HEK293 (cell line): ENCODE measurements at regions not wholly inside any gene's neighbourhood (a gene's known extent, or its start where the extent isn't known, plus 50 kb on each side); places are given as distances from the start of the nearest gene placed in this dataset.

ENCODE experiments used
- CTCF ChIA-PET: fragments of 350-600 bp; formaldehyde crosslinking; extraction: SDS; loops from one replicate; lab custom pipeline; 2021; ENCODE audit warnings: antibody characterized with exemption; lab: Yijun Ruan, JAX
- POLR2A ChIA-PET: fragments of 300-600 bp; formaldehyde crosslinking; extraction: SDS; loops from one replicate; lab custom pipeline; 2020; ENCODE audit warnings: antibody characterized with exemption, inconsistent platforms; lab: Yijun Ruan, JAX
- H3K27ac ChIP-seq: fragments of 200-500 bp; sonication (Bioruptor generic); 2 replicates; pipeline ENCODE4 v1.5.1; 2014; ENCODE audit warnings: low read depth, low read length, control low read depth, inconsistent platforms; ENCODE audit errors: extremely low read depth
- H3K36me3 ChIP-seq, 2 experiments: fragments of 200-500 bp in 1 of 2; sonication (Bioruptor generic) in 1 of 2; 1 replicate in 1 of 2; 2 replicates in 1 of 2; pipeline ENCODE4 v1.5.1; 2014 to 2017; ENCODE audit warnings: inconsistent platforms in 2 of 2, low read length in 2 of 2; ENCODE audit not compliant: control insufficient read depth in 2 of 2, insufficient read depth in 1 of 2
- H3K4me1 ChIP-seq: fragments of 200-500 bp; sonication (Bioruptor generic); 2 replicates; pipeline ENCODE4 v1.5.1; 2014; ENCODE audit warnings: mild to moderate bottlenecking, low read length, inconsistent platforms; ENCODE audit not compliant: control insufficient read depth, insufficient read depth
- H3K4me3 ChIP-seq: 2 replicates; pipeline ENCODE4 v1.5.1; 2011; ENCODE audit warnings: low read depth, mild to moderate bottlenecking, control low read depth, low read length, moderate library complexity
- H3K9me3 ChIP-seq: fragments of 200-500 bp; sonication (Bioruptor generic); 2 replicates; pipeline ENCODE4 v1.5.1; 2014; ENCODE audit warnings: low read depth, low read length, inconsistent platforms; ENCODE audit not compliant: control insufficient read depth, insufficient read depth
- FEZF1 ChIP-seq: fragments of 450-650 bp; formaldehyde crosslinking; IDR thresholded peaks from 2 replicates; pipeline ENCODE4 v1.5.1; 2016; ENCODE audit warnings: missing biosample characterization, missing genetic modification characterization
- GLIS1 ChIP-seq: fragments of 450-650 bp; formaldehyde crosslinking; IDR thresholded peaks from 2 replicates; pipeline ENCODE4 v1.5.1; 2016; ENCODE audit warnings: missing biosample characterization, missing genetic modification characterization
- HOXA7 ChIP-seq: sonication (generic); formaldehyde crosslinking; IDR thresholded peaks from 2 replicates; pipeline ENCODE4 v1.8.1; 2022; ENCODE audit warnings: missing genetic modification reagents, borderline replicate concordance
- OSR2 ChIP-seq: fragments of 450-650 bp; formaldehyde crosslinking; IDR thresholded peaks from 2 replicates; pipeline ENCODE4 v1.5.1; 2016; ENCODE audit warnings: missing biosample characterization, missing genetic modification characterization
- SCRT1 ChIP-seq: fragments of 450-650 bp; formaldehyde crosslinking; IDR thresholded peaks from 2 replicates; pipeline ENCODE4 v1.5.1; 2016; ENCODE audit warnings: missing biosample characterization, missing genetic modification characterization, borderline replicate concordance
- ZNF23 ChIP-seq: fragments of 450-650 bp; formaldehyde crosslinking; IDR thresholded peaks from 2 replicates; pipeline ENCODE4 v1.5.1; 2016; ENCODE audit warnings: missing biosample characterization, missing genetic modification characterization, borderline replicate concordance
- ZNF274 ChIP-seq, 2 experiments: fragments of 200-500 bp in 1 of 2; fragments of 450-650 bp in 1 of 2; sonication (Bioruptor generic) in 1 of 2; formaldehyde crosslinking in 1 of 2; IDR thresholded peaks; 2 replicates each; pipeline versions ENCODE4 v1.5.1 to v1.6.1; 2014 to 2016; ENCODE audit warnings: borderline replicate concordance in 1 of 2, inconsistent platforms in 1 of 2, low read length in 1 of 2, missing biosample characterization in 1 of 2, missing genetic modification characterization in 1 of 2
- ZNF324 ChIP-seq: fragments of 450-650 bp; formaldehyde crosslinking; IDR thresholded peaks from 2 replicates; pipeline ENCODE4 v1.5.1; 2016; ENCODE audit warnings: missing biosample characterization, missing genetic modification characterization
- ZNF335 ChIP-seq: fragments of 450-650 bp; formaldehyde crosslinking; conservative IDR thresholded peaks from 2 replicates; pipeline ENCODE4 v1.5.1; 2016; ENCODE audit warnings: missing biosample characterization, missing genetic modification characterization
- ZNF354C ChIP-seq: fragments of 450-650 bp; formaldehyde crosslinking; IDR thresholded peaks from 2 replicates; pipeline ENCODE4 v1.5.1; 2016; ENCODE audit warnings: missing biosample characterization, missing genetic modification characterization, low read depth, borderline replicate concordance
- ZNF391 ChIP-seq: fragments of 450-650 bp; formaldehyde crosslinking; IDR thresholded peaks from 2 replicates; pipeline ENCODE4 v1.5.1; 2016; ENCODE audit warnings: low read depth, missing biosample characterization, missing genetic modification characterization, borderline replicate concordance
- ZNF521 ChIP-seq: fragments of 450-650 bp; formaldehyde crosslinking; IDR thresholded peaks from 2 replicates; pipeline ENCODE4 v1.5.1; 2017; ENCODE audit warnings: missing biosample characterization, mild to moderate bottlenecking, missing genetic modification characterization
- ZNF555 ChIP-seq: fragments of 450-650 bp; formaldehyde crosslinking; conservative IDR thresholded peaks from 2 replicates; pipeline ENCODE4 v1.5.1; 2017; ENCODE audit warnings: missing biosample characterization, mild to moderate bottlenecking, missing genetic modification characterization, inconsistent platforms
- ZNF629 ChIP-seq: fragments of 450-650 bp; formaldehyde crosslinking; IDR thresholded peaks from 2 replicates; pipeline ENCODE4 v1.5.1; 2017; ENCODE audit warnings: missing biosample characterization, missing genetic modification characterization
- ZNF654 ChIP-seq: fragments of 450-650 bp; formaldehyde crosslinking; IDR thresholded peaks from 2 replicates; pipeline ENCODE4 v1.5.1; 2016; ENCODE audit warnings: low read depth, missing biosample characterization, missing genetic modification characterization
- ZNF792 ChIP-seq: fragments of 450-650 bp; formaldehyde crosslinking; IDR thresholded peaks from 2 replicates; pipeline ENCODE4 v1.5.1; 2016; ENCODE audit warnings: missing biosample characterization, missing genetic modification characterization
- ZSCAN16 ChIP-seq: fragments of 450-650 bp; formaldehyde crosslinking; IDR thresholded peaks from 2 replicates; pipeline ENCODE4 v1.5.1; 2016; ENCODE audit warnings: missing biosample characterization, missing genetic modification characterization
- TF ChIP-seq, protein P1 (sequence below): fragments of 450-650 bp; IDR thresholded peaks from 2 replicates; pipeline ENCODE4 v1.5.1; 2018; ENCODE audit warnings: missing biosample characterization, mild to moderate bottlenecking, missing genetic modification characterization
- TF ChIP-seq, protein P2 (sequence below): fragments of 450-650 bp; formaldehyde crosslinking; IDR thresholded peaks from 2 replicates; pipeline ENCODE4 v1.5.1; 2016; ENCODE audit warnings: missing biosample characterization, missing genetic modification characterization, low read depth
- TF ChIP-seq, protein P3 (sequence below): fragments of 450-650 bp; formaldehyde crosslinking; IDR thresholded peaks from 2 replicates; pipeline ENCODE4 v1.5.1; 2017; ENCODE audit warnings: missing biosample characterization, missing genetic modification characterization
- TF ChIP-seq, protein P4 (sequence below): fragments of 450-650 bp; formaldehyde crosslinking; IDR thresholded peaks from 2 replicates; pipeline ENCODE4 v1.5.1; 2016; ENCODE audit warnings: missing biosample characterization, missing genetic modification characterization, low read depth
- TF ChIP-seq, protein P5 (sequence below): fragments of 450-650 bp; formaldehyde crosslinking; IDR thresholded peaks from 2 replicates; pipeline ENCODE4 v1.5.1; 2016; ENCODE audit warnings: missing biosample characterization, missing genetic modification characterization

DNA sequence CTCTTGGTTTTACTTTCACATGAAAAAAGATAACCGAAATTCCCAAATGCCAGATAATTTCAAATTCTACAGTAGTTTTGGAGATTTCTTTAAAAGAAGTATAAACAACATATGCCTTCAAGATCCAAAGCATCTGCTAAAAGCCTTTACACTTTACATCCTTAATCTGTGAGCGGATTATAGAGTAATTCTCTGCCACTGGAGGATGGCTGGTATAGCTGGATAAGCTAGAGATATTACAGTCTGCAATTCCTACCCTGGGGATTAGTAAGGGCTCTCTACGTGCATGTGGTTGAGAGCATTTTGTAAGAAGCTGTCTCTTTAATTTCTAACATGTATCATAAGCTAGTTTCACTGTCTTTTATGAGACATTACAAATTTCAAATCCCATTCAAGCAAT, 240.3 kb upstream of the HMGA2 start:
- CTCF ChIA-PET: no interaction called here
- TF ChIP-seq ZNF521 (tag by site-specific recombination): no peak
- TF ChIP-seq ZSCAN16: no peak
- no peak for TF ChIP-seq ZNF555 (tag by site-specific recombination)
- TF ChIP-seq SCRT1 (tag by site-specific recombination): no peak
- no peak for TF ChIP-seq HOXA7 (CRISPR knock-in tag)
- no peak for TF ChIP-seq ZNF324 (tag by site-specific recombination)
- TF ChIP-seq, protein P1, sequence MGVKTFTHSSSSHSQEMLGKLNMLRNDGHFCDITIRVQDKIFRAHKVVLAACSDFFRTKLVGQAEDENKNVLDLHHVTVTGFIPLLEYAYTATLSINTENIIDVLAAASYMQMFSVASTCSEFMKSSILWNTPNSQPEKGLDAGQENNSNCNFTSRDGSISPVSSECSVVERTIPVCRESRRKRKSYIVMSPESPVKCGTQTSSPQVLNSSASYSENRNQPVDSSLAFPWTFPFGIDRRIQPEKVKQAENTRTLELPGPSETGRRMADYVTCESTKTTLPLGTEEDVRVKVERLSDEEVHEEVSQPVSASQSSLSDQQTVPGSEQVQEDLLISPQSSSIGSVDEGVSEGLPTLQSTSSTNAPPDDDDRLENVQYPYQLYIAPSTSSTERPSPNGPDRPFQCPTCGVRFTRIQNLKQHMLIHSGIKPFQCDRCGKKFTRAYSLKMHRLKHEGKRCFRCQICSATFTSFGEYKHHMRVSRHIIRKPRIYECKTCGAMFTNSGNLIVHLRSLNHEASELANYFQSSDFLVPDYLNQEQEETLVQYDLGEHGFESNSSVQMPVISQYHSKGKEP (tag by site-specific recombination): no peak
- TF ChIP-seq, protein P2, sequence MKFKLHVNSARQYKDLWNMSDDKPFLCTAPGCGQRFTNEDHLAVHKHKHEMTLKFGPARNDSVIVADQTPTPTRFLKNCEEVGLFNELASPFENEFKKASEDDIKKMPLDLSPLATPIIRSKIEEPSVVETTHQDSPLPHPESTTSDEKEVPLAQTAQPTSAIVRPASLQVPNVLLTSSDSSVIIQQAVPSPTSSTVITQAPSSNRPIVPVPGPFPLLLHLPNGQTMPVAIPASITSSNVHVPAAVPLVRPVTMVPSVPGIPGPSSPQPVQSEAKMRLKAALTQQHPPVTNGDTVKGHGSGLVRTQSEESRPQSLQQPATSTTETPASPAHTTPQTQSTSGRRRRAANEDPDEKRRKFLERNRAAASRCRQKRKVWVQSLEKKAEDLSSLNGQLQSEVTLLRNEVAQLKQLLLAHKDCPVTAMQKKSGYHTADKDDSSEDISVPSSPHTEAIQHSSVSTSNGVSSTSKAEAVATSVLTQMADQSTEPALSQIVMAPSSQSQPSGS (tag by site-specific recombination): no peak
- TF ChIP-seq GLIS1 (tag by site-specific recombination): no peak
- no peak for TF ChIP-seq ZNF629
- no peak for TF ChIP-seq ZNF335
- TF ChIP-seq, protein P3, sequence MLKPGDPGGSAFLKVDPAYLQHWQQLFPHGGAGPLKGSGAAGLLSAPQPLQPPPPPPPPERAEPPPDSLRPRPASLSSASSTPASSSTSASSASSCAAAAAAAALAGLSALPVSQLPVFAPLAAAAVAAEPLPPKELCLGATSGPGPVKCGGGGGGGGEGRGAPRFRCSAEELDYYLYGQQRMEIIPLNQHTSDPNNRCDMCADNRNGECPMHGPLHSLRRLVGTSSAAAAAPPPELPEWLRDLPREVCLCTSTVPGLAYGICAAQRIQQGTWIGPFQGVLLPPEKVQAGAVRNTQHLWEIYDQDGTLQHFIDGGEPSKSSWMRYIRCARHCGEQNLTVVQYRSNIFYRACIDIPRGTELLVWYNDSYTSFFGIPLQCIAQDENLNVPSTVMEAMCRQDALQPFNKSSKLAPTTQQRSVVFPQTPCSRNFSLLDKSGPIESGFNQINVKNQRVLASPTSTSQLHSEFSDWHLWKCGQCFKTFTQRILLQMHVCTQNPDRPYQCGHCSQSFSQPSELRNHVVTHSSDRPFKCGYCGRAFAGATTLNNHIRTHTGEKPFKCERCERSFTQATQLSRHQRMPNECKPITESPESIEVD (tag by site-specific recombination): no peak
- TF ChIP-seq ZNF274 (IDR thresholded peaks at IDR 0.05; ENCODE audit: low read length): no peak
- no peak for TF ChIP-seq ZNF274 (tag by site-specific recombination; IDR thresholded peaks at IDR 0.05; ENCODE audit: borderline replicate concordance)
- TF ChIP-seq ZNF23 (tag by site-specific recombination): no peak
- TF ChIP-seq ZNF792 (tag by site-specific recombination): no peak
- TF ChIP-seq ZNF354C: no peak
- no peak for TF ChIP-seq OSR2 (tag by site-specific recombination)
- no peak for TF ChIP-seq ZNF391 (tag by site-specific recombination)
- no peak for TF ChIP-seq FEZF1
- no peaks in the 10 kb centered on the region for H3K36me3 ChIP-seq
- H3K4me1 ChIP-seq: peaks cover 3% of the 10 kb centered on the region
- no peak overlapping the region for H3K27ac ChIP-seq
- no peaks in the 10 kb centered on the region for H3K9me3 ChIP-seq
- H3K4me3 ChIP-seq: no peak overlapping the region
- POLR2A ChIA-PET: no interaction called here

DNA sequence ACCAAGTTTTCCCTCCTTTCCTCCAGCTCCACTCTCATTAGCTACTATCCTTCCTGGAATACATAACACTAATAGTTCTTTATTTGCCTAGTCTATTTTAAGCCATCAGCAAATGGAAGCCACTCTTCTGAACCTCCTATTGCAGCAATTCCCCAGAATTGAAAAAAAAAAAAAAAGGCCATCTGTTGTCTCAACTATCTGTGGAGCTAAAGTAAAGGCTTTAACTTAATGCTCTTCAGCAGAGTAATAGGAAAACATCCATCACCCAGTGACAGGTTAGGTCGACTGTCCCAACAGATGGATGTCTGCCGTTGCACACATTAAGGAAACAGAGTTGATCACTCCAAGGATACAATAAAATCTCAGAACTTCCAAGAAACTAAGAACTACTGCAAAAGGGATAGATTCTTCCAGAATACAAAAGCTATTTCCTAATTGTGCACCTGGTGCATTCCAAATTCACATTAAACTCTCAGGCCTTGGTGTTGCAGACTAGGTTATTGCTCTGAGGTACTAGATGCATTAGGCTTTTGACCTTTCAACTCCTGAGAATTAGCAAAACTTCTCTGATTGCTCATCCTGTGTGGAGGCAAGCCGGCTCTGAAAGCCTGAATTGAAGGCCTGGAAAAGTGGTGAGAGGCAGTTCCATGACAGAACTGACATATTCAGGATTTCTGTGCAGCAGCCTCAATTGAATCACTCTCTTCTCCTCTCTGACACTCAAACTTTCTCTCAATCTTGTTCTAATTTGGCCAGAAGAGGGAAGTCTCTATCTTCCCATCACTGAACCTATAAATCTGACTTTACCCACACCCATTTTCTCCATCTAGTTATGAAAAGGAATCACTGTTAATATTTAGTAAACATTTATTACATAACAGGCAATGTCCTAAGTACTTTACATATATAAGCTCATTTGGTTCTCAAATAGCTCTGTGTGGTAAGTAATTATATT, 238.4 kb upstream of the HMGA2 start:
- TF ChIP-seq, protein P4, sequence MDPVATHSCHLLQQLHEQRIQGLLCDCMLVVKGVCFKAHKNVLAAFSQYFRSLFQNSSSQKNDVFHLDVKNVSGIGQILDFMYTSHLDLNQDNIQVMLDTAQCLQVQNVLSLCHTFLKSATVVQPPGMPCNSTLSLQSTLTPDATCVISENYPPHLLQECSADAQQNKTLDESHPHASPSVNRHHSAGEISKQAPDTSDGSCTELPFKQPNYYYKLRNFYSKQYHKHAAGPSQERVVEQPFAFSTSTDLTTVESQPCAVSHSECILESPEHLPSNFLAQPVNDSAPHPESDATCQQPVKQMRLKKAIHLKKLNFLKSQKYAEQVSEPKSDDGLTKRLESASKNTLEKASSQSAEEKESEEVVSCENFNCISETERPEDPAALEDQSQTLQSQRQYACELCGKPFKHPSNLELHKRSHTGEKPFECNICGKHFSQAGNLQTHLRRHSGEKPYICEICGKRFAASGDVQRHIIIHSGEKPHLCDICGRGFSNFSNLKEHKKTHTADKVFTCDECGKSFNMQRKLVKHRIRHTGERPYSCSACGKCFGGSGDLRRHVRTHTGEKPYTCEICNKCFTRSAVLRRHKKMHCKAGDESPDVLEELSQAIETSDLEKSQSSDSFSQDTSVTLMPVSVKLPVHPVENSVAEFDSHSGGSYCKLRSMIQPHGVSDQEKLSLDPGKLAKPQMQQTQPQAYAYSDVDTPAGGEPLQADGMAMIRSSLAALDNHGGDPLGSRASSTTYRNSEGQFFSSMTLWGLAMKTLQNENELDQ (tag by site-specific recombination): no peak
- peak; percentile 25; the same call in 1 of the 2 replicates for TF ChIP-seq ZNF654 (tag by site-specific recombination)
- TF ChIP-seq, protein P5, sequence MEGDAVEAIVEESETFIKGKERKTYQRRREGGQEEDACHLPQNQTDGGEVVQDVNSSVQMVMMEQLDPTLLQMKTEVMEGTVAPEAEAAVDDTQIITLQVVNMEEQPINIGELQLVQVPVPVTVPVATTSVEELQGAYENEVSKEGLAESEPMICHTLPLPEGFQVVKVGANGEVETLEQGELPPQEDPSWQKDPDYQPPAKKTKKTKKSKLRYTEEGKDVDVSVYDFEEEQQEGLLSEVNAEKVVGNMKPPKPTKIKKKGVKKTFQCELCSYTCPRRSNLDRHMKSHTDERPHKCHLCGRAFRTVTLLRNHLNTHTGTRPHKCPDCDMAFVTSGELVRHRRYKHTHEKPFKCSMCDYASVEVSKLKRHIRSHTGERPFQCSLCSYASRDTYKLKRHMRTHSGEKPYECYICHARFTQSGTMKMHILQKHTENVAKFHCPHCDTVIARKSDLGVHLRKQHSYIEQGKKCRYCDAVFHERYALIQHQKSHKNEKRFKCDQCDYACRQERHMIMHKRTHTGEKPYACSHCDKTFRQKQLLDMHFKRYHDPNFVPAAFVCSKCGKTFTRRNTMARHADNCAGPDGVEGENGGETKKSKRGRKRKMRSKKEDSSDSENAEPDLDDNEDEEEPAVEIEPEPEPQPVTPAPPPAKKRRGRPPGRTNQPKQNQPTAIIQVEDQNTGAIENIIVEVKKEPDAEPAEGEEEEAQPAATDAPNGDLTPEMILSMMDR: peak; percentile 57; the same call in 1 of the 2 replicates
- POLR2A ChIA-PET: no interaction called here
- no peaks in the 10 kb centered on the region for H3K36me3 ChIP-seq
- H3K27ac ChIP-seq: no peak overlapping the region
- CTCF ChIA-PET: interaction anchor here (1.0 to 1.1 kb wide), 2 partner anchors 29 to 169 kb away, joined by 3 read pairs; no protein-coding TSS in a partner anchor
- H3K4me1 ChIP-seq: peaks cover 3% of the 10 kb centered on the region
- H3K9me3 ChIP-seq: no peaks in the 10 kb centered on the region
- H3K4me3 ChIP-seq: no peak overlapping the region
